NT2/D1 (cell line): ENCODE measurements at regions not wholly inside any gene's neighbourhood (a gene's known extent, or its start where the extent isn't known, plus 50 kb on each side); places are given as distances from the start of the nearest gene placed in this dataset.

Experiments used
- SUZ12 ChIP-seq: IDR thresholded peaks from 2 replicates; pipeline ENCODE4 v1.6.1; 2011; ENCODE audit not compliant: insufficient read length, insufficient read depth; ENCODE audit errors: extremely low read depth
- ZNF274 ChIP-seq: IDR thresholded peaks from 2 replicates; pipeline ENCODE4 v1.6.1; 2011; ENCODE audit warnings: mild to moderate bottlenecking, low read depth, low read length

- TF ChIP-seq ZNF274 (no peak), SUZ12 (no peak)
Measured at GRCh38 chr14:101116065-101116464, 212.5 kb upstream of the RTL1 start.
